MM.1S (cell line): ENCODE measurements at regions not wholly inside any gene's neighbourhood (a gene's known extent, or its start where the extent isn't known, plus 50 kb on each side); places are given as distances from the start of the nearest gene placed in this dataset.
"Not testable (repeated sequence)": the region's sequence is repeated elsewhere in the genome, so short reads cannot be mapped to it uniquely, and the experiment has no call there.

Source experiments
- DNase-seq: peaks from one replicate; pipeline ENCODE4 v3.0.0-alpha.2; 2015
- H2AFZ ChIP-seq: fragments of 300-600 bp; sonication (generic); 2 replicates; pipeline ENCODE4 v1.6.0; 2016; ENCODE audit warnings: antibody characterized with exemption, low read length
- H3F3A ChIP-seq: fragments of 300-600 bp; sonication (generic); 2 replicates; pipeline ENCODE4 v1.6.1; 2016; ENCODE audit warnings: mild to moderate bottlenecking, antibody characterized with exemption, low read length, moderate library complexity, mixed read lengths; ENCODE audit not compliant: insufficient read depth
- H3K27ac ChIP-seq: fragments of 300-600 bp; sonication (generic); 2 replicates; pipeline ENCODE4 v1.5.1; 2016; ENCODE audit warnings: mild to moderate bottlenecking, low read length
- H3K27me3 ChIP-seq: fragments of 300-600 bp; sonication (generic); replicated peaks from 2 replicates; pipeline ENCODE4 v1.6.0; 2016; ENCODE audit warnings: low read length; ENCODE audit not compliant: insufficient read depth
- H3K36me3 ChIP-seq: fragments of 300-600 bp; sonication (generic); replicated peaks from 2 replicates; pipeline ENCODE4 v1.6.1; 2016; ENCODE audit warnings: mild to moderate bottlenecking, low read length, mixed read lengths; ENCODE audit not compliant: insufficient read depth
- H3K4me1 ChIP-seq: fragments of 300-600 bp; sonication (generic); 2 replicates; pipeline ENCODE4 v1.6.1; 2016; ENCODE audit warnings: low read length, mixed read lengths
- H3K4me2 ChIP-seq: fragments of 300-600 bp; sonication (generic); 2 replicates; pipeline ENCODE4 v1.6.0; 2016; ENCODE audit warnings: low read depth, low read length
- H3K4me3 ChIP-seq: fragments of 300-600 bp; sonication (generic); 2 replicates; pipeline ENCODE4 v1.5.1; 2016; ENCODE audit warnings: low read length, mixed read lengths
- H3K79me2 ChIP-seq: fragments of 300-600 bp; sonication (generic); 2 replicates; pipeline ENCODE4 v1.6.1; 2016; ENCODE audit warnings: mixed run types, low read length, mixed read lengths
- H3K9ac ChIP-seq: fragments of 300-600 bp; sonication (generic); 2 replicates; pipeline ENCODE4 v1.6.1; 2016; ENCODE audit warnings: low read length, mixed read lengths
- H3K9me2 ChIP-seq: fragments of 300-600 bp; sonication (generic); replicated peaks from 2 replicates; pipeline ENCODE4 v1.6.1; 2016; ENCODE audit warnings: mild to moderate bottlenecking, low read length, mixed read lengths; ENCODE audit not compliant: insufficient read depth
- H3K9me3 ChIP-seq: fragments of 300-600 bp; sonication (generic); replicated peaks from 2 replicates; pipeline ENCODE4 v1.6.1; 2016; ENCODE audit warnings: mild to moderate bottlenecking, low read length, mixed read lengths; ENCODE audit not compliant: insufficient read depth
- H4K20me1 ChIP-seq: fragments of 300-600 bp; sonication (generic); 2 replicates; pipeline ENCODE4 v1.6.1; 2016; ENCODE audit warnings: mild to moderate bottlenecking, low read length, moderate library complexity, mixed read lengths; ENCODE audit not compliant: insufficient read depth
- EZH2 ChIP-seq: fragments of 300-600 bp; sonication (generic); optimal IDR thresholded peaks from 2 replicates; pipeline ENCODE3; 2017; ENCODE audit warnings: low read depth, mild to moderate bottlenecking, antibody characterized with exemption, low read length, mixed read lengths
- EZH2phosphoT487 ChIP-seq: fragments of 300-600 bp; sonication (generic); IDR thresholded peaks from 2 replicates; pipeline ENCODE4 v1.6.1; 2018; ENCODE audit warnings: antibody characterized with exemption, low read length
- TF ChIP-seq, protein P1 (sequence below): fragments of 300-600 bp; sonication (generic); IDR thresholded peaks from 2 replicates; pipeline ENCODE4 v1.5.1; 2016; ENCODE audit warnings: antibody characterized with exemption, low read length, mixed read lengths

DNA sequence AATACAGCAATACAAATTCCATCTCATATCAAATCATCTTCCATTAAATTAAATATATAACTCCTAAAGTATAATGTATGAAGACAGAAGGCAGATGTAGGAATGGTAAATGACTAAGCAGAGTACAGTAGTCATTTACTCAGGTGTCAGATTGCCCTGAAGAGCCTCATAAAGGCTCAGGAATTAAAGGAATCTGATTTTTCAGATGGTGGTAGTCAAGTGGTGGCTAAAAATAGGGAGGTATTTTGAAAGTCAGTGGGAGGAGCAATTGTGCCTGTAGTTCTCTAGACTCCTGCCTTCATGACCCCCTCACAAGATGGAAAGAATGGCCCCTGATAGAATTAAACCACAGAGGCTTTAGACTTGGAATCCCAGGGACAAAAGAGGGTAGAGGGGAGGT, 142.7 kb upstream of the SYNPR start:
- TF ChIP-seq EZH2 (no peak), EZH2phosphoT487 (no peak)
- TF ChIP-seq, protein P1, sequence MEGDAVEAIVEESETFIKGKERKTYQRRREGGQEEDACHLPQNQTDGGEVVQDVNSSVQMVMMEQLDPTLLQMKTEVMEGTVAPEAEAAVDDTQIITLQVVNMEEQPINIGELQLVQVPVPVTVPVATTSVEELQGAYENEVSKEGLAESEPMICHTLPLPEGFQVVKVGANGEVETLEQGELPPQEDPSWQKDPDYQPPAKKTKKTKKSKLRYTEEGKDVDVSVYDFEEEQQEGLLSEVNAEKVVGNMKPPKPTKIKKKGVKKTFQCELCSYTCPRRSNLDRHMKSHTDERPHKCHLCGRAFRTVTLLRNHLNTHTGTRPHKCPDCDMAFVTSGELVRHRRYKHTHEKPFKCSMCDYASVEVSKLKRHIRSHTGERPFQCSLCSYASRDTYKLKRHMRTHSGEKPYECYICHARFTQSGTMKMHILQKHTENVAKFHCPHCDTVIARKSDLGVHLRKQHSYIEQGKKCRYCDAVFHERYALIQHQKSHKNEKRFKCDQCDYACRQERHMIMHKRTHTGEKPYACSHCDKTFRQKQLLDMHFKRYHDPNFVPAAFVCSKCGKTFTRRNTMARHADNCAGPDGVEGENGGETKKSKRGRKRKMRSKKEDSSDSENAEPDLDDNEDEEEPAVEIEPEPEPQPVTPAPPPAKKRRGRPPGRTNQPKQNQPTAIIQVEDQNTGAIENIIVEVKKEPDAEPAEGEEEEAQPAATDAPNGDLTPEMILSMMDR: no peak
- H3K4me1 ChIP-seq: no peaks in the 10 kb centered on the region
- no peak overlapping the region for H2AFZ ChIP-seq
- no peak overlapping the region for H3K9ac ChIP-seq
- H3K79me2 ChIP-seq: no peaks in the 10 kb centered on the region
- H3K9me3 ChIP-seq: no peaks in the 10 kb centered on the region
- DNase-seq: no peak
- H3K4me2 ChIP-seq: no peak overlapping the region
- no peaks in the 10 kb centered on the region for H3K36me3 ChIP-seq
- no peaks in the 10 kb centered on the region for H3K27me3 ChIP-seq
- no peak overlapping the region for H3K27ac ChIP-seq
- H3F3A ChIP-seq: no peaks in the 10 kb centered on the region
- H4K20me1 ChIP-seq: no peaks in the 10 kb centered on the region
- no peaks in the 10 kb centered on the region for H3K9me2 ChIP-seq
- H3K4me3 ChIP-seq: no peak overlapping the region

DNA sequence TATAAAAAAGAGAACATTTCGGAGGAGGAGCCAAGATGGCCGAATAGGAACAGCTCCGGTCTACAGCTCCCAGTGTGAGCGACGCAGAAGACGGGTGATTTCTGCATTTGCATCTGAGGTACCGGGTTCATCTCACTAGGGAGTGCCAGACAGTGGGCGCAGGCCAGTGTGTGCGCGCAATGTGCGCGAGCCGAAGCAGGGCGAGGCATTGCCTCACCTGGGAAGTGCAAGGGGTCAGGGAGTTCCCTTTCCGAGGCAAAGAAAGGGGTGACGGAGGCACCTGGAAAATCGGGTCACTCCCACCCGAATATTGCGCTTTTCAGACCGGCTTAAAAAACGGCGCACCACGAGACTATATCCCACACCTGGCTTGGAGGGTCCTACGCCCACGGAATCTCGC, 141.9 kb upstream of the SYNPR start:
- H3K9me2 ChIP-seq, H4K20me1 ChIP-seq, H3K9me3 ChIP-seq, H3K4me3 ChIP-seq, H3K36me3 ChIP-seq, H3K4me1 ChIP-seq, H3F3A ChIP-seq, H3K4me2 ChIP-seq, H2AFZ ChIP-seq, H3K9ac ChIP-seq, DNase-seq, H3K27ac ChIP-seq, H3K79me2 ChIP-seq, H3K27me3 ChIP-seq: not testable (repeated sequence)

DNA sequence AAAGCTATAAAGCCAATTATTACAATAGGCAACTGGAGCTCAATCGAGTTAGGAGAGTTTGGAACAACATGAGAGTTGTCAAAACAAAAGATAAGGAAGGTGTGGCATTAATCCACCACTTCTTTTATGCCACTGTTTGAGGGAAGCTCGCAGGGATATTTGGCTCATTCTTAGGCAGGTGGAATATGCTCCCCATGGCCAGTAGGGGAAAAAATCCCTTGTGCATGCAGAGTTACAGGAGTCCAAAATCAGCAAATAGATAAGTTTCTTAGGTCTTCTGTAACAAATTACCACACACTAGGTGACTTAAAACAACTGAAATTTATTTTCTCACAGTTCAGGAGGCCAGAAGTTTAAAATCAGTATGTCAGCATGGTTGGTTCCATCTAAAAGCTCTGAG, 135.4 kb upstream of the SYNPR start:
- no peaks in the 10 kb centered on the region for H3K36me3 ChIP-seq
- no peak overlapping the region for H3K9ac ChIP-seq

DNA sequence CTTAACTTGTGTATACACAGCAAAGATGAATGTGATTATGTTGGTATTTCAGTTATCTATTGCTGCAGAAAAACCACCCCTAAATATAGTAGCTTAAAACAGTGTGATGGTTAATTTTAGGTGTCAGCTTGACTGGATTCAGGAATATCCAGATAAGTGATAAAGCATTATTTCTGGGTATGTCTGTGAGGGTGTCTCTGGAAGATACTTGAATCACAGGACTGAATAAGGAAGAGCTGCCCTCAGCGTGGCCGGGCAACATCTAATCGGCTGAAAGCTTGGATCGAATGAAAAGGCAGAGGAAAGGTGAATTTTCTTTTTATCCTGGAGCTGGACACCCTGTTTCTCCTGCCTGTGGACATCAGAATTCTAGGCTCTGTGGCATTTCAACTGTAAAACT, 132.0 kb upstream of the SYNPR start:
- Histone ChIP-seq H3K36me3 (no peaks in the 10 kb centered on the region), H3K9me2 (no peaks in the 10 kb centered on the region), H4K20me1 (no peaks in the 10 kb centered on the region), H3K9ac (no peak overlapping the region), H3K4me2 (no peak overlapping the region), H3F3A (no peaks in the 10 kb centered on the region), H3K4me3 (no peak overlapping the region), H3K79me2 (no peaks in the 10 kb centered on the region), H3K27ac (no peak overlapping the region), H2AFZ (no peak overlapping the region), H3K4me1 (no peaks in the 10 kb centered on the region), H3K27me3 (no peaks in the 10 kb centered on the region), H3K9me3 (no peaks in the 10 kb centered on the region)
- DNase-seq: no peak
- TF ChIP-seq EZH2phosphoT487 (no peak), EZH2 (no peak)
- TF ChIP-seq, protein P1: no peak

More for the DNA sequence above, 135.4 kb upstream of the SYNPR start:
- no peaks in the 10 kb centered on the region for H3K79me2 ChIP-seq
- no peaks in the 10 kb centered on the region for H4K20me1 ChIP-seq
- DNase-seq: no peak
- H2AFZ ChIP-seq: no peak overlapping the region
- no peak overlapping the region for H3K27ac ChIP-seq
- no peaks in the 10 kb centered on the region for H3K9me3 ChIP-seq
- no peak overlapping the region for H3K4me2 ChIP-seq
- TF ChIP-seq, protein P1: no peak
- no peak for TF ChIP-seq EZH2phosphoT487
- no peak for TF ChIP-seq EZH2
- H3K4me1 ChIP-seq: no peaks in the 10 kb centered on the region
- no peak overlapping the region for H3K4me3 ChIP-seq
- no peaks in the 10 kb centered on the region for H3F3A ChIP-seq
- H3K27me3 ChIP-seq: no peaks in the 10 kb centered on the region
- no peaks in the 10 kb centered on the region for H3K9me2 ChIP-seq
